Muscle layer of duodenum (tissue), 2 donors: ENCODE measurements at regions not wholly inside any gene's neighbourhood (a gene's known extent, or its start where the extent isn't known, plus 50 kb on each side); places are given as distances from the start of the nearest gene placed in this dataset.

Experiments used
- H3K27ac ChIP-seq: one replicate; pipeline ENCODE4 v1.7.0; 2013; ENCODE audit warnings: mild to moderate bottlenecking, low read length
- H3K27me3 ChIP-seq: one replicate; pipeline ENCODE4 v1.7.0; 2013; ENCODE audit warnings: low read depth, mild to moderate bottlenecking, control low read depth, low read length
- H3K36me3 ChIP-seq, 2 donors: one replicate each; pipeline ENCODE4 v1.7.0; 2013; ENCODE audit warnings: low read length in 2 of 2, control low read depth in 1 of 2, mild to moderate bottlenecking in 1 of 2; ENCODE audit not compliant: insufficient read depth in 2 of 2, control insufficient read depth in 1 of 2
- H3K4me1 ChIP-seq, 2 donors: one replicate each; pipeline ENCODE4 v1.7.0; 2013; ENCODE audit warnings: low read length in 2 of 2, mild to moderate bottlenecking in 2 of 2, control low read depth in 1 of 2, moderate library complexity in 1 of 2; ENCODE audit not compliant: insufficient read depth in 2 of 2, control insufficient read depth in 1 of 2
- H3K4me3 ChIP-seq, 2 donors: one replicate each; pipeline ENCODE4 v1.7.0; 2013; ENCODE audit warnings: low read length in 2 of 2, low read depth in 1 of 2, mild to moderate bottlenecking in 1 of 2
- H3K9me3 ChIP-seq, 2 donors: one replicate each; pipeline ENCODE4 v1.7.0; 2013; ENCODE audit warnings: low read length in 2 of 2, control low read depth in 1 of 2, mild to moderate bottlenecking in 1 of 2; ENCODE audit not compliant: control insufficient read depth in 1 of 2
- donor health status: healthy.

- Histone ChIP-seq H3K36me3 (no peaks in the 10 kb centered on the region), H3K9me3 (no peaks in the 10 kb centered on the region), H3K4me3 (no peak overlapping the region), H3K27me3 (no peaks in the 10 kb centered on the region), H3K4me1 (peaks cover 0 to 9% of the 10 kb centered on the region in 2 donors), H3K27ac (peak overlapping the region; percentile 81)
Measured at GRCh38 chr3:193843474-193844301, 250.7 kb downstream of the OPA1 start.

GRCh38 chr3:193844472-193844871 is 251.5 kb downstream of the OPA1 start:
- H3K4me3 ChIP-seq: no peak overlapping the region
- no peaks in the 10 kb centered on the region for H3K27me3 ChIP-seq
- H3K4me1 ChIP-seq: peaks cover 0 to 9% of the 10 kb centered on the region in 2 donors
- H3K9me3 ChIP-seq: no peaks in the 10 kb centered on the region
- no peaks in the 10 kb centered on the region for H3K36me3 ChIP-seq
- peak overlapping the region; percentile 64 for H3K27ac ChIP-seq

- Histone ChIP-seq H3K27ac (peak overlapping the region; percentile 64), H3K4me1 (peaks cover 0 to 9% of the 10 kb centered on the region in 2 donors), H3K9me3 (no peaks in the 10 kb centered on the region), H3K4me3 (no peak overlapping the region), H3K27me3 (no peaks in the 10 kb centered on the region), H3K36me3 (no peaks in the 10 kb centered on the region)
Measured at GRCh38 chr3:193845144-193845543, 252.1 kb downstream of the OPA1 start.

- Histone ChIP-seq H3K36me3 (no peaks in the 10 kb centered on the region), H3K9me3 (no peaks in the 10 kb centered on the region), H3K27ac (no peak overlapping the region), H3K27me3 (no peaks in the 10 kb centered on the region), H3K4me1 (peaks cover 0 to 5% of the 10 kb centered on the region in 2 donors), H3K4me3 (no peak overlapping the region)
Measured at GRCh38 chr3:193846569-193846968, 253.6 kb downstream of the OPA1 start.

- Histone ChIP-seq H3K9me3 (no peaks in the 10 kb centered on the region), H3K27me3 (no peaks in the 10 kb centered on the region), H3K4me1 (peaks cover 4 to 5% of the 10 kb centered on the region in 2 donors), H3K27ac (no peak overlapping the region), H3K4me3 (no peak overlapping the region), H3K36me3 (no peaks in the 10 kb centered on the region)
Measured at GRCh38 chr3:193847402-193847801, 254.4 kb downstream of the OPA1 start.

- H3K27me3 ChIP-seq: no peaks in the 10 kb centered on the region
- H3K9me3 ChIP-seq: no peaks in the 10 kb centered on the region
- no peaks in the 10 kb centered on the region for H3K36me3 ChIP-seq
- no peak overlapping the region for H3K4me3 ChIP-seq
- H3K4me1 ChIP-seq: peaks cover 4 to 5% of the 10 kb centered on the region in 2 donors
- H3K27ac ChIP-seq: no peak overlapping the region
Measured at GRCh38 chr3:193848547-193848946, 255.5 kb downstream of the OPA1 start.

- Histone ChIP-seq H3K4me1 (peaks cover 0 to 4% of the 10 kb centered on the region in 2 donors), H3K9me3 (no peaks in the 10 kb centered on the region), H3K36me3 (no peaks in the 10 kb centered on the region), H3K27me3 (no peaks in the 10 kb centered on the region), H3K4me3 (no peak overlapping the region), H3K27ac (no peak overlapping the region)
Measured at GRCh38 chr3:193850084-193850619, 257.1 kb downstream of the OPA1 start.

- Histone ChIP-seq H3K4me1 (peaks cover 0 to 4% of the 10 kb centered on the region in 2 donors), H3K9me3 (no peaks in the 10 kb centered on the region), H3K4me3 (no peak overlapping the region), H3K27me3 (no peaks in the 10 kb centered on the region), H3K27ac (no peak overlapping the region), H3K36me3 (no peaks in the 10 kb centered on the region)
Measured at GRCh38 chr3:193851428-193851847, 258.4 kb downstream of the OPA1 start.

GRCh38 chr3:193851941-193852674 is 259.1 kb downstream of the OPA1 start:
- Histone ChIP-seq H3K4me1 (peaks cover 0 to 4% of the 10 kb centered on the region in 2 donors), H3K27me3 (no peaks in the 10 kb centered on the region), H3K27ac (no peak overlapping the region), H3K9me3 (no peaks in the 10 kb centered on the region), H3K4me3 (no peak overlapping the region), H3K36me3 (no peaks in the 10 kb centered on the region)

GRCh38 chr3:193852901-193853300 is 259.9 kb downstream of the OPA1 start:
- no peaks in the 10 kb centered on the region for H3K9me3 ChIP-seq
- peak overlapping the region; percentile 11 for H3K27ac ChIP-seq
- H3K27me3 ChIP-seq: no peaks in the 10 kb centered on the region
- no peaks in the 10 kb centered on the region for H3K36me3 ChIP-seq
- H3K4me3 ChIP-seq: no peak overlapping the region
- peaks cover 0 to 4% of the 10 kb centered on the region in 2 donors for H3K4me1 ChIP-seq

- Histone ChIP-seq H3K27ac (peak overlapping the region; percentile 11), H3K4me3 (no peak overlapping the region), H3K27me3 (no peaks in the 10 kb centered on the region), H3K9me3 (no peaks in the 10 kb centered on the region), H3K36me3 (no peaks in the 10 kb centered on the region), H3K4me1 (peaks cover 0 to 4% of the 10 kb centered on the region in 2 donors)
Measured at GRCh38 chr3:193853511-193854219, 260.7 kb downstream of the OPA1 start.
